Uterus (tissue), 2 donors: ENCODE measurements at regions not wholly inside any gene's neighbourhood (a gene's known extent, or its start where the extent isn't known, plus 50 kb on each side); places are given as distances from the start of the nearest gene placed in this dataset.

Experiments used
- POLR2A ChIP-seq, 2 donors: fragments of 450-650 bp; IDR thresholded peaks; one replicate each; pipeline ENCODE4 v1.6.1; 2016; ENCODE audit warnings: antibody characterized with exemption in 2 of 2, mild to moderate bottlenecking in 1 of 2, moderate library complexity in 1 of 2
- TF ChIP-seq, protein P1 (sequence below), 4 experiments: fragments of 200-600 bp in 2 of 4; fragments of 450-650 bp in 2 of 4; sonication (generic) in 2 of 4; IDR thresholded peaks; one replicate each; pipeline ENCODE4 v1.5.1; 2016 to 2019; ENCODE audit warnings: antibody characterized with exemption in 4 of 4, mild to moderate bottlenecking in 2 of 4, moderate library complexity in 1 of 4

GRCh38 chr6:148291876-148292275 lies 50.8 kb upstream of the SASH1 start:
- TF ChIP-seq, protein P1, sequence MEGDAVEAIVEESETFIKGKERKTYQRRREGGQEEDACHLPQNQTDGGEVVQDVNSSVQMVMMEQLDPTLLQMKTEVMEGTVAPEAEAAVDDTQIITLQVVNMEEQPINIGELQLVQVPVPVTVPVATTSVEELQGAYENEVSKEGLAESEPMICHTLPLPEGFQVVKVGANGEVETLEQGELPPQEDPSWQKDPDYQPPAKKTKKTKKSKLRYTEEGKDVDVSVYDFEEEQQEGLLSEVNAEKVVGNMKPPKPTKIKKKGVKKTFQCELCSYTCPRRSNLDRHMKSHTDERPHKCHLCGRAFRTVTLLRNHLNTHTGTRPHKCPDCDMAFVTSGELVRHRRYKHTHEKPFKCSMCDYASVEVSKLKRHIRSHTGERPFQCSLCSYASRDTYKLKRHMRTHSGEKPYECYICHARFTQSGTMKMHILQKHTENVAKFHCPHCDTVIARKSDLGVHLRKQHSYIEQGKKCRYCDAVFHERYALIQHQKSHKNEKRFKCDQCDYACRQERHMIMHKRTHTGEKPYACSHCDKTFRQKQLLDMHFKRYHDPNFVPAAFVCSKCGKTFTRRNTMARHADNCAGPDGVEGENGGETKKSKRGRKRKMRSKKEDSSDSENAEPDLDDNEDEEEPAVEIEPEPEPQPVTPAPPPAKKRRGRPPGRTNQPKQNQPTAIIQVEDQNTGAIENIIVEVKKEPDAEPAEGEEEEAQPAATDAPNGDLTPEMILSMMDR (IDR thresholded peaks at IDR 0.05) = no peak
- TF ChIP-seq POLR2A (IDR thresholded peaks at IDR 0.05) = no peak
